ENCODE measurements at regions not wholly inside any gene's neighbourhood (a gene's known extent, or its start where the extent isn't known, plus 50 kb on each side); places are given as distances from the start of the nearest gene placed in this dataset.
"Not testable (repeated sequence)": the region's sequence is repeated elsewhere in the genome, so short reads cannot be mapped to it uniquely, and the experiment has no call there.

DNA sequence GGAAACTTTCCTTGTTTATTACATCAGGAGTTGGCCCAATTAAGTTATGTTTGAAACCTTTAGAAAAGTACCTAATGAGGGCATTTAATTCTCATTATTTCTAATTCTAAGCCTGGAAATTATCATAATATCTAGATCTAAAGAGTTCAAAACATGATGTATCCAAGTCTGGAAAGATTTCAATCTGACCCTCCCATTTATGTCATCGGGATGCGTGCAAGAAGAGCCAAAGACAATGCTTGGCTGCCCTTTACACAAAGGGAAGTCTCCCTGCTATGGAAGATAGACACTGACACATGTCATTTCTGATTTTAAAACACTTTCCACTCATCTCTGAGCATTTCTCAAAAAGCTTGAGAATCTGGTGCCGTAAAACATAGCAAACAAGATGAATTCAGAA, 222.4 kb downstream of the ANTXR2 start:
- DNase-seq: no peak

DNA sequence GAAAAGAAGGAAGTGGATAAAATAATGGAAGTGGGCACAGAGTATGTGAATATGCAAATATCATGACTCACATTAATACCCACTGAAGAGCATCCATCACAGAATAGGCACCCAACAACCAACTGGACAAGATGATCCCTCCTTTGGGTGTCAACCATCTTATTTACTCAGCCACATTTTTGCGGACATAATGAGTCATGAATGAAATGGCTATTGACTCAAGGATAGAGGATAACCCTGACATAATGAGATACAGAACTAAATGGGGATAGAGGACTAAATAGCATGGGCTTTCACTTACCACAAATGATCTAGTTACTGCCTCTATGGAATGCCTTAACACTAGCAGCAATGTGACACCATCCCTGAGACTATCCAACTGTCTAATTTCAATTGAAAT, 224.7 kb downstream of the ANTXR2 start:
- no peak for DNase-seq

- DNase-seq: no peak
Observed at GRCh38 chr4:79847411-79847810, 225.6 kb downstream of the ANTXR2 start.

GRCh38 chr4:79842162-79842561, 230.9 kb downstream of the ANTXR2 start:
- no peak for DNase-seq

DNA sequence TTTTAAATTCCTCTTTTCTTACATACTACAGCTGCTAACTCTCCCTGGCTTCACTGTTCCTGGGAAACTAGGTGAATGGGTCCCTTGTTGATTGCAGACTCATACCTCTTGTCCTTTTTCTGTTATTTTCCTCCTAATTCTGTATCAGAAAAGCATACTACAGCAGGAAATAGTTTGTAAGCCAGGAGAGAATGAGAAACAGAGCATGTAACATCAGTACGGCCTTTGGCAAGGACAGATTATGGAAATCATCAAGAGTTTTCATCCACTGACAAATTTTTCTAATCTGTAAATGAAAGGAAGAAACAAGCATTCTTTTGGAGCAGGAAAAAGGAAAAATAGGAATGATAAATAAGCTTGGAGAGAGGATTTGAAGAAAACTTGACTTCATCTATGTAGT, 239.2 kb downstream of the ANTXR2 start:
- DNase-seq: no peak

DNA sequence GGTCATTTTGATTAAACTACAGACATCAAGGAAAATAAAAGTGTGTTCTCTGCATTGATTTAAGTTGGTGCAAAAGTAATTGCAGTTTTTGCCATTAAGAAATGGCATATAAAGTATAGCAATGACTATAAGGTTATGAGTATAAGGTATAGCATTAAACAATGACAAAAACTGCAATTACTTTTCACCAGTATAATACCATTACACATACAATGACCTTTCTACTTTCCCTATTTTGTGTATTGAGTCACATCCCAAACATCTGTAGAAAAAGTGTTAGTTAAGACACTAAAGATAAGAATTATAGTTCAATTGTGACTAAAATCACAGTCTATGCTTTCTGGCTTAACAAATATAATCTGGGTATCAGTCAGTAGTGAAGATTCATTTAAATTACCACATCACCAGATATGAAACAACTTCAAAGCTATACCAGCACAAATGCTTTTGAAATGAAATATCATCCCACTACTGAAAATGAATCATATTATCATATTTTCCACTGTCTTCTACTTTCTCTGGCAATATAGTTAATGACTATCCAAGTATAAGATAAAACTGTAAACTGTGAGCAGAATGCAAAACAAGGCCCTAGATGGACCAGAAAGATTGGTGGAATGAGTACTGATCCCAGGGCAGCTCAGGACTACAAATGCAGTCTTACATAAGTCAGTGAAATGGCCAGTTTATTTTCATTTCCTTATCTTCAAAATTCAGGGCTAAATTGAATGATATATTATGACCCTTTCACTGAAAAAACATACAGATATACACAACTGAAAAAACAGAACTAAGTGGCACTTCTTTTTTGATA, 241.1 kb downstream of the ANTXR2 start:
- no peak for DNase-seq

- DNase-seq: no peak
Observed at GRCh38 chr4:79831119-79831528, 241.9 kb downstream of the ANTXR2 start.

- no peak for DNase-seq
Observed at GRCh38 chr4:79827283-79827682, 245.7 kb downstream of the ANTXR2 start.

DNA sequence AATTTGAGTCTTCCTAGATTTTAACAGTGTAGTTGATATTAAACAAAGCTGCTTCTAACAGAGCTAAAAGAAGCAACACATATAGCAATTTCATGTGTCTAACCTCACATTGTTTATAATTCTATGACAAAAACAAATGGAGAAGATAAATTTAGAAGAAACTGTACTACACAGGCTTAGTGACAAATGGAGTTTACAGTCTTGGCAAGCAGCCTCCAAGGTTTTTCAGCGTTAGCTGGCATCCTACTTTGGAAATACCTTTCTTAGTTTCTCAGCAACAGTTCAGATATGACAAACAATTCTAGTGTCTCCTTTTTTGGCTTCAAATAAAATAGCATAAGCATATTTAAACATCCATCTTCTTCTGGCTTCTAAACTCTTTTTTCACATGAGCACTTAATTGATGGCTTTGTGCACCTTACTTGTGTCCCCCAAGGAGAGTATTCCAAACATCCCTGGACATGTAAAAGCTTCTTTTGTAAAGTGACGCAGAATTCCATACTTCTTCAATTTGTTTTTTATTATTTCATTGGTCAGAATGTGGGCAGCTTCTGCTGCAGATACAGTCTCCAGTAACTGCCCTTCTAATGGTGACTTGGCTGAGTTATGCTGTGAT, 249.8 kb downstream of the ANTXR2 start:
- no peak for DNase-seq

- DNase-seq: no peak
Observed at GRCh38 chr4:79820427-79820826, 252.6 kb downstream of the ANTXR2 start.

GRCh38 chr4:79807933-79808332, 265.1 kb downstream of the ANTXR2 start:
- not testable (repeated sequence) for DNase-seq

- no peak for DNase-seq
Observed at GRCh38 chr4:79798047-79798446, 275.0 kb downstream of the ANTXR2 start.

DNA sequence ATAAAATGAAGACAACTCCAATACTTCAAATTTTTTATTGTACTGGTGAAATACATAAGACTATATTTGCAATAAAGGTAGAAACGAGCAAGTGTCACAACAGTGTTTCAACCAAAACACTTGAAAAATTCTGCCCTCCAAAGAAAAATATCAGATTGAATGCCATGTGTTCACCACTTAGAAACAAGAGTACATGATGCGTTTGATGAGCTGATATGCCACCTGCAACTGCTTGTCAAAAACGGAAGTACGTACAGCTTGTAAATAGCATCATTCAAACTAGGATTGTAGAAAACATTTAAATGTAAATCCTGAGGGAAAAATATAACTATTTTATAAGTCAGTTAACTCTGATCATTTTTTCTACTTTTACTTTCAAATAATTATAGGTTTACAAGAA, 276.1 kb downstream of the ANTXR2 start:
- DNase-seq: no peak

DNA sequence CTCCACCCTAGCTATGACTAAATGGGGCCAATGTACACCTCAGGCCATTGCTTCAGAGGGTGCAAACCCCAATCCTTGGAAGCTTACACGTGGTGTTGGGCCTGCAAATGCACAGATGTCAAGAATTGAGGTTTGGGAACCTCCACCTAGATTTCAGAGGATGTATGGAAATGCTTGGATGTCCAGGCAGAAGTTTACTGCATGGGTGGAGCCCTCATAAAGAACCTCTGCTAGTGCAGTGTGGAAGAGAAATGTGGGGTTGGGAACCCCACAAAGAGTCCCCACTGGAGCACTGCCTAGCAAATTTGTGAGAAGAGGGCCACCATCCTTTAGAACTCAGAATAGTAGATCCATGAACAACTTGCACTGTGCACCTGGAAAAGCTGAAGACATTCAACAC, 284.1 kb downstream of the ANTXR2 start:
- no peak for DNase-seq

- DNase-seq: no peak
Observed at GRCh38 chr4:79780129-79780528, 292.9 kb downstream of the ANTXR2 start.

- no peak for DNase-seq
Observed at GRCh38 chr4:79772510-79772909, 300.5 kb downstream of the ANTXR2 start.

GRCh38 chr4:79764120-79764519, 308.9 kb downstream of the ANTXR2 start:
- DNase-seq: no peak

DNA sequence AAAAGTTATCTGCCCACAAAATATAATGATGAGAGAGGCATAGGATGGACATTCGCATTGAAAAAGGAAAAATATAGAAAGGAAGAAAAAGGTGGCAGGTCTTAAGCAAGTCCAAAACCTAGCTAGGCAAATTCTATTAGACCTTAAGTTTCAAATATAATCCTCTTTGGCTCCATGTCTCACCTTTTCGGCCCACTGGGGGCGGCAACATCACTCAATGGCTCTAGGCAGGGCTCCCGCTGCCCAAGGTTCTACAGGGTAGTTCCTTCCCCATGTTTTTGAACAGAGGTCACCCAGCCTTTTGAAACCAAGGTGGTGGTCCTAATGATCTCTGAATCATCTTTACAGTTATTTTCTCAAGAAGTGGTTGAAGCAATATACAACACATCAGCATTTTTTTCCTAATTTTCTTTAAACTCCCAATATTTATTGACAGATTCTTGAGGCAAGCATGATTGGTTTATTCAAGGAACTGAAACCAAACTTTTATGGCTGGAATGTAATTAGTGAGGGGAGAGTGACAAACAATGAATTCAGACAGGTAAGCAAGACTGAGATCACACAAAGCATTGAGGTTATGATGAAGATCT, 309.4 kb downstream of the ANTXR2 start:
- no peak for DNase-seq

DNA sequence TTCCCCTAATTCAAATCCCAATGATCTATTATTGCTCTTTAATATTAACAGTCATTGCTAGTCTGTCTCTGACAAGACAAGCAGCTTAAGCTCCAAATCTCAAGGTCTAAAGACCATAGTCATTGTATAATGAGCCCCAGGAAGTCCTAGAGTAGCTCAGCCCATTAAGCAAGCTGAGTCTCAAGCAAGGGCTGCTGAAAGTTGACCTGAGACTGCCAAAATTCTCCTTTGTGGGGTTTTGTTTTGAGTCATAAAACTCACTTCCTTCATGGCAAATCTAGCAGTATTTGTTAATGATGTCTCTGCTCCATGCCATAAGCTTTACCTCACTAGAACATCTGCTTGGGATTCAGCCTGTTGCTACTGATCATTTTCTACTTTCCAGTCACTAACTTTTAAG, 313.2 kb downstream of the ANTXR2 start:
- no peak for DNase-seq

GRCh38 chr4:79757600-79757999, 315.4 kb downstream of the ANTXR2 start:
- DNase-seq: no peak

GRCh38 chr4:79756140-79756895, 316.7 kb downstream of the ANTXR2 start:
- no peak for DNase-seq

GRCh38 chr4:79748835-79749234, 324.2 kb downstream of the ANTXR2 start:
- DNase-seq: no peak

GRCh38 chr4:79747252-79747651, 325.8 kb downstream of the ANTXR2 start:
- DNase-seq: no peak

GRCh38 chr4:79743014-79743413, 330.0 kb downstream of the ANTXR2 start:
- no peak for DNase-seq
